ENCODE measurements at regions not wholly inside any gene's neighbourhood (a gene's known extent, or its start where the extent isn't known, plus 50 kb on each side); places are given as distances from the start of the nearest gene placed in this dataset.

GRCh38 chrX:38919202-38919601 lies 117.9 kb downstream of the MID1IP1 start:
- TF ChIP-seq CTCF (IDR thresholded peaks at IDR 0.05; ENCODE audit: borderline replicate concordance, insufficient read depth, low read depth, low read length): no peak
- no peak overlapping the region for H3K4me3 ChIP-seq (ENCODE audit: low read depth, low read length)

GRCh38 chrX:38919853-38920528 lies 118.7 kb downstream of the MID1IP1 start:
- H3K4me3 ChIP-seq (ENCODE audit: low read depth, low read length): no peak overlapping the region
- TF ChIP-seq CTCF (IDR thresholded peaks at IDR 0.05; ENCODE audit: borderline replicate concordance, insufficient read depth, low read depth, low read length): no peak

GRCh38 chrX:38923451-38923969 lies 122.3 kb downstream of the MID1IP1 start:
- no peak overlapping the region for H3K4me3 ChIP-seq (ENCODE audit: low read depth, low read length)
- TF ChIP-seq CTCF (IDR thresholded peaks at IDR 0.05; ENCODE audit: borderline replicate concordance, insufficient read depth, low read depth, low read length): no peak

- no peak overlapping the region for H3K4me3 ChIP-seq (ENCODE audit: low read depth, low read length)
Observed at GRCh38 chrX:38927592-38927991, 126.3 kb downstream of the MID1IP1 start.

GRCh38 chrX:38929966-38930421 lies 128.7 kb downstream of the MID1IP1 start:
- no peak overlapping the region for H3K4me3 ChIP-seq (ENCODE audit: low read depth, low read length)
- TF ChIP-seq CTCF (IDR thresholded peaks at IDR 0.05; ENCODE audit: borderline replicate concordance, insufficient read depth, low read depth, low read length): no peak

More at GRCh38 chrX:38927592-38927991, 126.3 kb downstream of the MID1IP1 start:
- TF ChIP-seq CTCF (IDR thresholded peaks at IDR 0.05; ENCODE audit: borderline replicate concordance, insufficient read depth, low read depth, low read length): no peak

- no peak overlapping the region for H3K4me3 ChIP-seq (ENCODE audit: low read depth, low read length)
- no peak for TF ChIP-seq CTCF (IDR thresholded peaks at IDR 0.05; ENCODE audit: borderline replicate concordance, insufficient read depth, low read depth, low read length)
Observed at GRCh38 chrX:38930474-38930873, 129.2 kb downstream of the MID1IP1 start.

GRCh38 chrX:38935561-38935960 lies 134.3 kb downstream of the MID1IP1 start:
- no peak overlapping the region for H3K4me3 ChIP-seq (ENCODE audit: low read depth, low read length)
- no peak for TF ChIP-seq CTCF (IDR thresholded peaks at IDR 0.05; ENCODE audit: borderline replicate concordance, insufficient read depth, low read depth, low read length)

Measured in GM12875 (cell line).